NCI-H2081 treated with DMSO at 0.1 percent for 48 hours (cell line): ENCODE measurements at regions not wholly inside any gene's neighbourhood (a gene's known extent, or its start where the extent isn't known, plus 50 kb on each side); places are given as distances from the start of the nearest gene placed in this dataset.
"Not testable (repeated sequence)": the region's sequence is repeated elsewhere in the genome, so short reads cannot be mapped to it uniquely, and the experiment has no call there.

Experiments used
- DNase-seq: peaks from one replicate; lab custom pipeline; 2025; lab: John Stamatoyannopoulos, UW

- no peak for DNase-seq
Observed at GRCh38 chr2:116922414-116922813, 892.1 kb upstream of the DDX18 start.

DNA sequence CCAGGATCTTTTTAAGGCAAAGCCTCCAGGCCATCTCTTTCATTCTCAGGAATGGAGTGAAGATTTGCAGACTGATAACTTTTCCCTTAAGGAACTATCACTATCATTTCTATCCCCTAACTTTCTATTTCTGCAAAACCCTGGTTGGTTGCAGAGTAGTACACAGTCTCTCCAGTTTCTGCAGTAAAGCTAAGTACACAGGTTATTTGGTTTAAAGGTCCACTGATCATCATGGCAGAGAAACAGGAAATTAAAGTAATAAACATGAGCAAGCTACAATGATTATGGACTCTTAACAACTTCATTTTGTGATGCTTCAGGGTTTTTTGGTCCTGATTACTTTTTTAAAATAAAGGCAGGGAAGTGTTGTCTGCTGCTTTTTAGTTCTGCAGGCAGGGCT is 890.0 kb upstream of the DDX18 start:
- no peak for DNase-seq

- no peak for DNase-seq
Observed at GRCh38 chr2:116935097-116935814, 879.2 kb upstream of the DDX18 start.

- DNase-seq, result no peak
Observed at GRCh38 chr2:116948258-116948657, 866.2 kb upstream of the DDX18 start.

DNA sequence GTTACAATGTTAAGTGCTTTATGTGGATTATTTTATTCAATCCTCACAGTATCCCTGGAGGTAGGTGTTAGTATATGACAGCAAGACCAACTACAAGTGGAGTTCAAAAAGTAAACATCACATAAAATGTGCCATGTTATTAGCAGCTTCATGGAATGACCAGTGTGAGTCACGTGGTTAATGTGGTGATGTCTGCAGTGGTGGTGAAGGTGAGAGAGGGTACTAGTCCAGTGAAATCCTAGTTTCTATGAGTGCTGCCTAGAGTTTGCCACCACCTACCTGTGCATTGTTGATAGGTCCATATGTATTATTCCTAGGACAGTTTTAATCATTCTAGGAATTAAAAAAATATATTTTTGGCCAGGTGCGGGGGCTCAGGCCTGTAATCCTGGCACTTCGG is 865.2 kb upstream of the DDX18 start:
- no peak for DNase-seq

DNA sequence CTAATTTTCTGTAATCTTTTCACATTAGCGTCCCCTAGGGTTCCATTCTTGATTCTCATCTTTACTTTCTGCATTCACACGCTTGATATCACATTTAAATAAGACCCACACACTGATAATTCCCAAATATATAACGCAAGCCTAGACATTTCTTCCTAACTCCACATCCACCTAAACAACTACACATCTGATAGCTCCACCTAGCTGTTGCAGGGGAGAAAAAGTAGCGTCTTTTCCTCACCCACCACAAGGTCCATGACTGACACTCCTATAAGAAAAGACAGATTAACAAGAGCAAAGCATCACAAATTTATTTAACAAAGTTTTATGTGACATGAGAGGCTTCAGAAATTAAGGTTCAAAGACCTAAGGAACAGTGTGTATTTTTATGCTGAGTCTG is 862.2 kb upstream of the DDX18 start:
- DNase-seq, result no peak

DNA sequence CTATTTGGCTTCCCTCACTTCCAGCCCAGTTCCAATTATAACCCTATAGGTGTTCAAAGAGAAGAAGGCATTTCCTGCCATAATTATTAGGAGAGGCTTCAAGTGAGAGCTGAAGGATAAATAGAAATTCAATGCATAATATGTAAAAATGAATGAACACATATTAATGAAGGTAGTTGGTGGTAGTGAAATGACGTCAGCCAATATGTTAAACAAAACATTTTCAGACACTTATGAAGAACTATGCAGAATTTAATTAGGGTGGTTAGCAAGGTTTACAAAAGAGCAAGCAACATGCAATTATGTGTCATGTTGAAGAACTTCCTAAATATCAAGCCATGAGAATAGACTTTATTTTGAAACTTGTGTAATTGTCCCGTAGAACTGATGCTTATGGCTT is 858.8 kb upstream of the DDX18 start:
- DNase-seq, result no peak

- DNase-seq, result no peak
Observed at GRCh38 chr2:116975608-116976007, 838.9 kb upstream of the DDX18 start.

GRCh38 chr2:116979916-116980764 is 834.4 kb upstream of the DDX18 start:
- peak; percentile 74 for DNase-seq

DNA sequence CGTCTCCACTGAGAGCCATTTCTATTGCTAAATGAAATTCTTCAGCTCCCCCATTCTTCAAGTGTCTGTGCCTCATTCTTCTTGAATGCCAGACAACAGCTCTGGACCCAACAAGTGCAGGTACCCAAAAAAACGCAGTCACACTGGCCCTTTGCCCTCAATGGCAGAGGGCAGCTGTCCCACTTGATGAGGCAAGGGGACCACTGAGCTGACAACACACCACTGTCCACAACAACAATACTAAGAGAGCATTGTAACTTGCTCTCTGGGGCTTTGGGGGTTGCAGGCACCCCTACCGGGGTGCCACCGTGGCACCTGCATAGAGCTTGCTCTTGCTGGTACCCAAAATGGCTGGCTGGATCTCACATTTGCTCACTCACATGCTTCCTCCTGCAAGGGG is 827.0 kb upstream of the DDX18 start:
- DNase-seq, result no peak

DNA sequence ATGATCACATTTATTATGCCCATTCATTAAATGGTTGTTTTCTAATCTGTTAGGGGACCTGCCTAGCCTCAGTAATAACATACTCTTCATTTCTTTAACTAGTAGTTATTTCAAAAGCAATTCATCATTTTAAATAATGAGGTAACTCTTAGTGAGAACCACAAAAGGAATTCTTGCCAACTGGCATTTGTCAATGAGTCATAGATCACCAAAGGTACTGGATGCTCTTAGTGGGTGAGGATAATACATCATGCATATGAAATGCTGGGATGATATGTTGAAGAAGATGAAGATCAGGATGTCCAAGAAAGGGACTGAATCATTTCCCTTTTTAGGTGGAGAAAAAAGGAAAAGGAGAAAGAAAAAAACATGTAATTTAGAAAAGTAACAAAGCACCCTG is 826.2 kb upstream of the DDX18 start:
- DNase-seq, result no peak

- no peak for DNase-seq
Observed at GRCh38 chr2:117019357-117019756, 795.1 kb upstream of the DDX18 start.

DNA sequence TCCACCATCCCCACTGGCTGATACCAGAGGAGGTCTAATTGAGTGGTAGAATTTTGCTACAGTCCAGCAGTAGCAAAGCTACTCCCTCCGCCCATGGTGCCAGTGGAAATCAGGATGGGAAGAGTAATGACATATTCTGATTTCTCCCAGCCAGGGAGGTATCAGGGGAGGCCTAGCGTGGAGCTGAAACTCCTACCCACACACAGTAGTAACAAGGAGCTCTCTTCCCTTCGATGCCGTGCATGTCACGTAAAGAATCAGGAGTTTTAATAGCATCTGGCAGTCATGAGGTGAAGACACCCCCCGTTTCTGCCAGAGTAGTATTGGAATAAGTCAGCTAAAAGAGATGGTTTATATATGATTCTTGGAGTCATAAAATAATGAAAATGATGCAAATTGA is 786.8 kb upstream of the DDX18 start:
- DNase-seq, result no peak

DNA sequence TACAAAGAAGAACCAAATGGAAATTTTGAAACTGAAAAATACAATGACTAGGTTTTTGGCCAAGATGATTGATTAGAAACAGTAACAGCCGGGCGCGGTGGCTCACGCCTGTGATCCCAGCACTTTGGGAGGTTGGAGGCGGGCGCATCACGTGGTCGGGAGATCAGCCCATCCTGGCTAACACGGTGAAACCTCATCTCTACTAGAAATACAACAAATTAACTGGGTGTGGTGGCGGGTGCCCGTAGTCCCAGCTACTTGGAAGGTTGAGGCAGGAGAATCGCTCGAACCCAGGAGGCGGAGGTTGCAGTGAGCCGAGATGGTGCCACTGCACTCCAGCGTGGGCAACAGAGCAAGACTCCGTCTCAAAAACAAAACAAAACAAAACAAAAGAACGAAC is 785.8 kb upstream of the DDX18 start:
- not testable (repeated sequence) for DNase-seq

- DNase-seq, result no peak
Observed at GRCh38 chr2:117055499-117056375, 758.8 kb upstream of the DDX18 start.

GRCh38 chr2:117056376-117056748 is 758.1 kb upstream of the DDX18 start:
- DNase-seq, result no peak

- DNase-seq, result no peak
Observed at GRCh38 chr2:117057016-117057415, 757.5 kb upstream of the DDX18 start.

DNA sequence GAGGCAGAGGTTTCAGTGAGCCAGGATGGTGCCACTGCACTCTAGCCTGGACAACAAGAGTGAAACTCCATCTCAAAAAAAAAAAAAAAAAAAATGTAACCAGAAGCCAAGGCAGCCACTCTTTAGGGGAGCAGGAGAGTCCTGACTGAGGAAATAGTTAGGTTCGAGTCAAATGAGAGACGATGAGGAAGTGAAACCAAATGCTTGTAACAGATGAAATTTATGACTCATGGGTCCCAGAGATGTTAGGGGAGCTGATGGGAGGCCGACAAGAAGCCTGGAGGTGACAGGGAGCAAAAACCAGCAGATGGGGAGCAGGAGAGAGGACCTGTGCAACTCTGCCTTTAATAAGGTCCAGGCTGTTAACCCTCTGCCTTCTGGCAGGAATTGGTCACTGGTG is 756.1 kb upstream of the DDX18 start:
- DNase-seq, result no peak

DNA sequence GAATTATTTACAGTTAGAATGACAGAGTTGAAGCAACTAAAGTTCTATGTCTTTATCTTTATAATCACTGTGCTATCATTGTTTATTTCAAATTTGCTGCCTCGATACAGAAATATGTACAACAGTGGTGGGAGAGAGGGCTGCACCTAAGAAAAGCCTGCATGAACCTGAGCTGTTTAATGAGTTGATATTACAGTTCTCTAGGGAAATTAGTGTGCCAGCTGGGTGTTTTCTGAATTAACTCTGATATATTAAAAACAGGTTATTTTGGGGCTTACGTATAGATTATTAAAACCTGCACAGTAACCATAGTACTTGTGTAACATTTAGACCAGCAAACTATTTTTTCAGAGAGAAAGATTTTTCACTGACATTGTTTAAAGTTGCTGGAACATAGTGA is 750.5 kb upstream of the DDX18 start:
- no peak for DNase-seq

DNA sequence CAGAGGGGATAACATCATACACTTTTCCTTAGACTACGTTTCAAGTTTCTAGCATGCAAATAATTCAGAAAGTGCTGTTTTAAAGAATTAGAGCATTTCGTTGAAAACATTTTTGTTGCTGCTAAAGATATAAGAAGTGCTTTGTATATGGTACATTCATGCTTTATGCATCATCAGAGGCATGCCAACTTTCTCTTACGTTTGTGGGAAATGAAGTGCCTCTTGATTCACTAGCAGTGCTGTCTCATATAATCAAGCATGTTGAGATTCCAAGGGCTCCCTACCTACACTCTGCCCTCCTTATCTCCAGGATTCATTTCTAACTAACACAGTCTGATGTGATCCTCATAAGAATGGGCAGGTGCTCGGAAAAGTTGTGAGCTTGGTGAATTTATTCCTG is 748.6 kb upstream of the DDX18 start:
- DNase-seq, result no peak

DNA sequence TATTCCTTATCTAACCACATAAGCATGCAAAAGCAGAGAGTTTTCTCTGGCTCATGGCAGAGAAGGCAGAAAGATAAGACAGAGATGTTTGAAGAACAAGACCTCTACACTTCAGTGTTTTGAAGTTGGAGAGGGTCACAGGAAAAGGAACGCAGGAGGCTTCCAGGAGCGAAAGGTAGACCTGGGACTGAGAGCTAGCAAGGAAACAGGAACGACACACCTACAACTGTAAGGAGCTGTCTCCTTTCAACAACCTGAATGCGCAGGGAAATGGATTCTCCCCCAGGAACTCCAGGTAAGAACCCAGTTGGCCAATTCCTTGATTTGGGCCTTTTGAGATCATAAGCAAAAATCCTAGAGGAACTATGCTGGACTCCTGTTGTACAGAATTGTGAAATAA is 746.6 kb upstream of the DDX18 start:
- DNase-seq, result no peak

DNA sequence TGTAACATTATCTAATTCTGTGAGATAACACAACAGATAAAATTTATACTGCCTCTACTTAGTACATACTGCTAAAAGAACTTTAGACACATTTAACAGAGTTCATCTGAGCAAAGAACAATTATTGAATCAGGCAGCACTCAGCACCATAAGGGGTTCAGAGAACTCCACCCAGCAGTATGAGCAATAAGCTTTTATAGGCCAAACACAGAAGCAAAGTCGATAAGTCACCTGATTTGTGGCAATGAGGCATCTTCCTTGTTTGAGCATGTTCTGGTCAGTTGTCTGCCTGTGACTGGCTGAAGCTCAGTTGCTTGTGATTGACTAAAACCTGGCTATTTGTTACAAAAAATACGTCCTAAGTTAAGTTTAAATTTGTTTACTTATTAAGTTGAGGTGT is 746.1 kb upstream of the DDX18 start:
- DNase-seq, result no peak
